Liver (tissue), 8 donors: ENCODE measurements at regions not wholly inside any gene's neighbourhood (a gene's known extent, or its start where the extent isn't known, plus 50 kb on each side); places are given as distances from the start of the nearest gene placed in this dataset.

Experiments used
- DNase-seq: peaks from one replicate; pipeline ENCODE4 v3.0.0-alpha.2; 2017; ENCODE audit warnings: low spot score
- H3K27ac ChIP-seq, 2 donors: one replicate each; pipeline ENCODE4 v1.7.0; 2013; ENCODE audit warnings: inconsistent platforms in 2 of 2, low read length in 2 of 2, control low read depth in 1 of 2, low read depth in 1 of 2, mild to moderate bottlenecking in 1 of 2
- H3K27me3 ChIP-seq, 4 donors: one replicate each; pipeline versions ENCODE4 v1.6.1 to v1.7.0; 2013; ENCODE audit warnings: low read length in 3 of 4, inconsistent platforms in 1 of 4, mild to moderate bottlenecking in 1 of 4, moderate library complexity in 1 of 4; ENCODE audit not compliant: control insufficient read depth in 4 of 4, insufficient read depth in 4 of 4
- H3K36me3 ChIP-seq, 4 donors: one replicate each; pipeline versions ENCODE4 v1.6.1 to v1.7.0; 2013; ENCODE audit warnings: low read length in 3 of 4, mild to moderate bottlenecking in 3 of 4, low read depth in 1 of 4, moderate library complexity in 1 of 4; ENCODE audit not compliant: control insufficient read depth in 4 of 4, insufficient read depth in 3 of 4
- H3K4me1 ChIP-seq, 4 donors: one replicate each; pipeline versions ENCODE4 v1.6.1 to v1.7.0; 2013; ENCODE audit warnings: low read length in 3 of 4, mild to moderate bottlenecking in 3 of 4, moderate library complexity in 1 of 4; ENCODE audit not compliant: control insufficient read depth in 4 of 4, insufficient read depth in 4 of 4
- H3K4me3 ChIP-seq, 3 donors: one replicate each; pipeline versions ENCODE4 v1.6.1 to v1.7.0; 2013; ENCODE audit warnings: low read length in 3 of 3, control low read depth in 1 of 3, low read depth in 1 of 3, mild to moderate bottlenecking in 1 of 3
- H3K9ac ChIP-seq, 2 donors: one replicate each; pipeline ENCODE4 v1.7.0; 2013; ENCODE audit warnings: low read length in 2 of 2, mild to moderate bottlenecking in 2 of 2, moderate library complexity in 2 of 2, control low read depth in 1 of 2, low read depth in 1 of 2
- H3K9me3 ChIP-seq, 4 donors: one replicate each; pipeline versions ENCODE4 v1.6.1 to v1.7.0; 2013; ENCODE audit warnings: low read length in 3 of 4; ENCODE audit not compliant: control insufficient read depth in 4 of 4
- EGR1 ChIP-seq, 2 donors: IDR thresholded peaks; 2 replicates each; pipeline ENCODE4 v1.6.1; 2016 to 2018; ENCODE audit warnings: antibody characterized with exemption in 2 of 2, low read depth in 2 of 2
- FOXA1 ChIP-seq: IDR thresholded peaks from 2 replicates; pipeline ENCODE4 v1.6.1; 2016; ENCODE audit warnings: antibody characterized with exemption
- FOXA2 ChIP-seq: IDR thresholded peaks from 2 replicates; pipeline ENCODE4 v1.6.1; 2016; ENCODE audit warnings: antibody characterized with exemption
- GABPA ChIP-seq, 2 donors: IDR thresholded peaks in 1 of 2; conservative IDR thresholded peaks in 1 of 2; 2 replicates each; pipeline ENCODE4 v1.6.1; 2016; ENCODE audit warnings: antibody characterized with exemption in 2 of 2, mild to moderate bottlenecking in 1 of 2, moderate library complexity in 1 of 2
- HNF4A ChIP-seq, 2 donors: conservative IDR thresholded peaks; 2 replicates each; pipeline ENCODE4 v1.6.1; 2016; ENCODE audit warnings: antibody characterized with exemption in 2 of 2, mild to moderate bottlenecking in 2 of 2
- HNF4G ChIP-seq: IDR thresholded peaks from 2 replicates; pipeline ENCODE4 v1.6.1; 2016; ENCODE audit warnings: antibody characterized with exemption
- JUND ChIP-seq, 2 donors: IDR thresholded peaks; 2 replicates each; pipeline ENCODE4 v1.6.1; 2016; ENCODE audit warnings: antibody characterized with exemption in 2 of 2
- NR2F2 ChIP-seq: IDR thresholded peaks from 2 replicates; pipeline ENCODE4 v1.6.1; 2016; ENCODE audit warnings: antibody characterized with exemption
- REST ChIP-seq: IDR thresholded peaks from 2 replicates; pipeline ENCODE4 v1.6.1; 2016; ENCODE audit warnings: antibody characterized with exemption, mild to moderate bottlenecking
- RXRA ChIP-seq, 2 donors: IDR thresholded peaks; 2 replicates each; pipeline ENCODE4 v1.6.1; 2017 to 2018; ENCODE audit warnings: antibody characterized with exemption in 2 of 2, mild to moderate bottlenecking in 1 of 2
- TAF1 ChIP-seq: conservative IDR thresholded peaks from 2 replicates; pipeline ENCODE4 v1.6.1; 2016; ENCODE audit warnings: antibody characterized with exemption, mild to moderate bottlenecking
- YY1 ChIP-seq: IDR thresholded peaks from 2 replicates; pipeline ENCODE4 v1.6.1; 2016; ENCODE audit warnings: antibody characterized with exemption, mild to moderate bottlenecking
- WGBS: extraction: QIAGEN DNeasy Blood & Tissue Kit; methylation state at CpG from one replicate; pipeline ENCODE4 v1.1.7; 2013; 5-methylcytosine and 5-hydroxymethylcytosine counted together
- TF ChIP-seq, protein P1 (sequence below): IDR thresholded peaks from 2 replicates; pipeline ENCODE4 v1.6.1; 2016; ENCODE audit warnings: antibody characterized with exemption
- TF ChIP-seq, protein P2 (sequence below): IDR thresholded peaks from 2 replicates; pipeline ENCODE4 v1.6.1; 2016; ENCODE audit warnings: antibody characterized with exemption
- TF ChIP-seq, protein P3 (sequence below): fragments of 150-350 bp; IDR thresholded peaks from 2 replicates; pipeline ENCODE4 v1.5.1; 2017; ENCODE audit warnings: improper control_type of control experiment, low read depth, low read length; ENCODE audit not compliant: missing input control
- donor health status: healthy.
- donor health status: healthy.
- donor health status: healthy.
- donor health status: healthy.
- donor health status: healthy.

DNA sequence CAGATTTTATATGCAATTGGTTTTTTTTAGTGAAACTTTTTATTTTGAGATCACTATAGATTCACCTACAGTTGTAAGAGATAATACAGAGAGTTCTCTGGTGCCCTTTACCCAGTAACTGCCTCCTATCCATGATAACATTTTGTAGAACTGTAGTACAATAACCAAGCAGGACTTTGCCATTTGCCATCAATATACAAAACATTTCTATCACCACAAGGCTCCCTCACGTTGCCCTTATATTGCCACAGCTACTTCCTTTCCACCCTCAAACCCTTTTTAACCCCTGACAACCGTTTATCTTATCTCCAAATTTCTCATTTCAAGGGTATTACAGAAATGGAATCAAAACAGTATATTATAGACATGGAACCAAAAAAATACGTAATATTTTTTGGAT lies 130.7 kb upstream of the GOLGA6L4 start:
- peaks cover 0 to 4% (median 0%) of the 10 kb centered on the region in 4 donors for H3K27me3 ChIP-seq
- no peak for TF ChIP-seq HNF4A (conservative IDR thresholded peaks at IDR 0.05)
- no peak for TF ChIP-seq HNF4G
- TF ChIP-seq NR2F2, result no peak
- TF ChIP-seq FOXA1, result no peak
- no peak for TF ChIP-seq TAF1
- TF ChIP-seq FOXA2, result no peak
- no peak for TF ChIP-seq EGR1 (IDR thresholded peaks at IDR 0.05; ENCODE audit: low read depth in 2 of 2)
- TF ChIP-seq, protein P1, sequence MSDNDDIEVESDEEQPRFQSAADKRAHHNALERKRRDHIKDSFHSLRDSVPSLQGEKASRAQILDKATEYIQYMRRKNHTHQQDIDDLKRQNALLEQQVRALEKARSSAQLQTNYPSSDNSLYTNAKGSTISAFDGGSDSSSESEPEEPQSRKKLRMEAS, result no peak
- no peak overlapping the region for H3K9ac ChIP-seq
- H3K4me3 ChIP-seq, result no peak overlapping the region
- H3K9me3 ChIP-seq, result no peaks in the 10 kb centered on the region
- H3K27ac ChIP-seq, result no peak overlapping the region
- WGBS, result 57% methylated on average over 3 of the region's 3 CpGs
- DNase-seq, result no peak
- no peaks in the 10 kb centered on the region for H3K4me1 ChIP-seq
- no peaks in the 10 kb centered on the region for H3K36me3 ChIP-seq

DNA sequence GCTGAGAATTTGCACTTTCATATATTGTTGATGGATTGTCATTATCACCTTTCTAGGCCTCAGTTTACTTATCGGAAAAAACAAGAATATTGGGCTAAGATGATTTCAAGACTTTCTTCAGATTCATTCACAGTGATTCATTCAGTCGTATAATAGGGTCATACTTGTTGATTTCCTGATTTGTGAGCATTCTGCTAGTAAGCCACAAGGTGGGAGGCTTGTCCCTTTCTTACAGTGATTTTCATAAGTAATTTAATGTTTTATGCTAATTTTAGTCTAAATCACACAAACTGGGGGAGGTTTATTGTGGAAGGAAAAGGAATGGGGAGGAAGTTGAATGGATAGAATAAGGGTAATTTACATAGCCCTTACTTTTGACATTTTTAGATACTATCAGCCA lies 126.8 kb upstream of the GOLGA6L4 start:
- H3K4me3 ChIP-seq, result no peak overlapping the region
- TF ChIP-seq, protein P2, sequence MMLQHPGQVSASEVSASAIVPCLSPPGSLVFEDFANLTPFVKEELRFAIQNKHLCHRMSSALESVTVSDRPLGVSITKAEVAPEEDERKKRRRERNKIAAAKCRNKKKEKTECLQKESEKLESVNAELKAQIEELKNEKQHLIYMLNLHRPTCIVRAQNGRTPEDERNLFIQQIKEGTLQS, result no peak
- TF ChIP-seq, protein P1, result no peak
- TF ChIP-seq YY1 (no peak), NR2F2 (no peak), RXRA (IDR thresholded peaks at IDR 0.05) (no peak), EGR1 (IDR thresholded peaks at IDR 0.05; ENCODE audit: low read depth in 2 of 2) (no peak), JUND (IDR thresholded peaks at IDR 0.05) (no peak), GABPA (IDR thresholded peaks at IDR 0.05 in 1 of 2, conservative IDR thresholded peaks at IDR 0.05 in 1 of 2) (no peak), REST (no peak), FOXA1 (no peak)
- TF ChIP-seq, protein P3, sequence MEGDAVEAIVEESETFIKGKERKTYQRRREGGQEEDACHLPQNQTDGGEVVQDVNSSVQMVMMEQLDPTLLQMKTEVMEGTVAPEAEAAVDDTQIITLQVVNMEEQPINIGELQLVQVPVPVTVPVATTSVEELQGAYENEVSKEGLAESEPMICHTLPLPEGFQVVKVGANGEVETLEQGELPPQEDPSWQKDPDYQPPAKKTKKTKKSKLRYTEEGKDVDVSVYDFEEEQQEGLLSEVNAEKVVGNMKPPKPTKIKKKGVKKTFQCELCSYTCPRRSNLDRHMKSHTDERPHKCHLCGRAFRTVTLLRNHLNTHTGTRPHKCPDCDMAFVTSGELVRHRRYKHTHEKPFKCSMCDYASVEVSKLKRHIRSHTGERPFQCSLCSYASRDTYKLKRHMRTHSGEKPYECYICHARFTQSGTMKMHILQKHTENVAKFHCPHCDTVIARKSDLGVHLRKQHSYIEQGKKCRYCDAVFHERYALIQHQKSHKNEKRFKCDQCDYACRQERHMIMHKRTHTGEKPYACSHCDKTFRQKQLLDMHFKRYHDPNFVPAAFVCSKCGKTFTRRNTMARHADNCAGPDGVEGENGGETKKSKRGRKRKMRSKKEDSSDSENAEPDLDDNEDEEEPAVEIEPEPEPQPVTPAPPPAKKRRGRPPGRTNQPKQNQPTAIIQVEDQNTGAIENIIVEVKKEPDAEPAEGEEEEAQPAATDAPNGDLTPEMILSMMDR, result no peak
- no peak for DNase-seq
- H3K9ac ChIP-seq, result no peak overlapping the region
- H3K36me3 ChIP-seq, result no peaks in the 10 kb centered on the region
- H3K27me3 ChIP-seq, result no peaks in the 10 kb centered on the region
- 86% methylated on average over 2 of the region's 2 CpGs for WGBS
- H3K9me3 ChIP-seq, result no peaks in the 10 kb centered on the region
- H3K27ac ChIP-seq, result no peak overlapping the region
- no peaks in the 10 kb centered on the region for H3K4me1 ChIP-seq
